Activated CD8-positive, alpha-beta memory T cell treated with anti-CD3 and anti-CD28 coated beads, Interleukin-2, amount 10 ng/mL, durations not matched to agents 7 days and 5 days (primary cell): ENCODE measurements at regions not wholly inside any gene's neighbourhood (a gene's known extent, or its start where the extent isn't known, plus 50 kb on each side); places are given as distances from the start of the nearest gene placed in this dataset.

ENCODE experiments used
- ATAC-seq: fragments of 150-1000 bp; cut with Tn5 transposase; one replicate; pipeline ENCODE4 v1.10.0; 2021; ENCODE audit warnings: moderate library complexity
- CTCF ChIA-PET: fragments of 350-600 bp; sonication (Branson Sonifier 250); formaldehyde crosslinking; loops from one replicate; lab custom pipeline; 2021; ENCODE audit warnings: antibody characterized with exemption; lab: Charles Lee
- DNase-seq: peaks from one replicate; pipeline ENCODE4 v3.0.0-alpha.2; 2020
- H3K27ac Mint-ChIP-seq: one replicate; pipeline ENCODE4 v1.8.0; 2021; ENCODE audit warnings: mild to moderate bottlenecking, mixed read lengths
- H3K27me3 Mint-ChIP-seq: one replicate; pipeline ENCODE4 v1.8.0; 2021; ENCODE audit warnings: mixed read lengths
- H3K36me3 Mint-ChIP-seq: one replicate; pipeline ENCODE4 v1.8.0; 2021; ENCODE audit warnings: mild to moderate bottlenecking, mixed read lengths
- H3K4me1 Mint-ChIP-seq: one replicate; pipeline ENCODE4 v1.8.0; 2021; ENCODE audit warnings: mixed read lengths
- H3K4me3 Mint-ChIP-seq: one replicate; pipeline ENCODE4 v1.8.0; 2021; ENCODE audit warnings: mild to moderate bottlenecking, moderate library complexity, mixed read lengths
- H3K9me3 Mint-ChIP-seq: one replicate; pipeline ENCODE4 v1.8.0; 2022; ENCODE audit warnings: low read depth, mixed read lengths

DNA sequence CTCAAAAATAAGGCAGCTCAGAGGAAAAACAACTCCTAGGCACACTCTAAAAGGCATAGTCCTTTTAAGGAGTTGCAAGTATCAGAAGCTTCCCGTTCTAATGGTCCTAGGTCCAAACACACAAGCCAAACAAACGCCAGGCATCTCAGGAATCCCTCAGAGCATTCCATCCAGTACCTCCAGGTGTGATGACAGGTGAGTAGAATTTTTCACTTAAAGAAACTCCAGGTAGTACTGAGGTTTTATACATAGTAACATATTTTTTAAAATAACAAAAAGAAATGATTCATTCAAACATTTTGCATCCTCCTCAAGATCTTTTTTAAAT lies 1092.3 kb downstream of the TUSC7 start:
- no peaks in the 10 kb centered on the region for H3K4me1 Mint-ChIP-seq
- ATAC-seq (no peak), DNase-seq (no peak)
- H3K4me3 Mint-ChIP-seq, result no peak overlapping the region
- CTCF ChIA-PET, result no interaction called here
- no peaks in the 10 kb centered on the region for H3K36me3 Mint-ChIP-seq
- no peaks in the 10 kb centered on the region for H3K27me3 Mint-ChIP-seq
- H3K9me3 Mint-ChIP-seq, result peaks cover 6% of the 10 kb centered on the region
- no peak overlapping the region for H3K27ac Mint-ChIP-seq

- no peaks in the 10 kb centered on the region for H3K27me3 Mint-ChIP-seq
- DNase-seq (no peak), ATAC-seq (no peak)
- CTCF ChIA-PET, result no interaction called here
- no peak overlapping the region for H3K4me3 Mint-ChIP-seq
- H3K4me1 Mint-ChIP-seq, result no peaks in the 10 kb centered on the region
- no peaks in the 10 kb centered on the region for H3K36me3 Mint-ChIP-seq
- no peak overlapping the region for H3K27ac Mint-ChIP-seq
- peaks cover 5% of the 10 kb centered on the region for H3K9me3 Mint-ChIP-seq
Observed at GRCh38 chr3:117809186-117810081, 1099.9 kb downstream of the TUSC7 start.

DNA sequence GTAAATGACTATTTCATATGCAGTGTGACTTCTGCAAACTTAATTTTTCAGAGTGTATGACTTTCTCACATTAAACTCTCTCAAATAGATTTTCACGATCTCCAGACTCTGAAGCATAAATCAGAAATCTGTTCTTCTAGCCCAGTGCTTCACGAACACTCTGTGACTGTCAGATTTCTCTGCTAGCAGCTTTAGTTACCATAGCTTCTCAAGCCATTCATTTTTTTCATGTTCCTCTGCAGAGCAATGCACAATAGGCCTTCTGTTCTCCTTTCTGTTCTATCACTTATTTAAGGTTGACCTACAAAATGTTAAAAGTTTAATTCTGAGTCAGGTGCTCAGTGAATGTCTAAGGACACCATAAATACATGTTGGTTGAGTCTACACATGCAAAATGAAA lies 1102.2 kb downstream of the TUSC7 start:
- Mint-ChIP-seq H3K36me3 (no peaks in the 10 kb centered on the region), H3K27me3 (no peaks in the 10 kb centered on the region), H3K9me3 (peaks cover 2% of the 10 kb centered on the region), H3K4me1 (no peaks in the 10 kb centered on the region), H3K27ac (no peak overlapping the region), H3K4me3 (no peak overlapping the region)
- DNase-seq (no peak), ATAC-seq (no peak)
- CTCF ChIA-PET, result no interaction called here

- H3K4me3 Mint-ChIP-seq, result no peak overlapping the region
- H3K36me3 Mint-ChIP-seq, result no peaks in the 10 kb centered on the region
- DNase-seq, result no peak
- peaks cover 2% of the 10 kb centered on the region for H3K9me3 Mint-ChIP-seq
- no peak for ATAC-seq
- no peak overlapping the region for H3K27ac Mint-ChIP-seq
- no peaks in the 10 kb centered on the region for H3K4me1 Mint-ChIP-seq
- CTCF ChIA-PET, result no interaction called here
- no peaks in the 10 kb centered on the region for H3K27me3 Mint-ChIP-seq
Observed at GRCh38 chr3:117814975-117815374, 1105.4 kb downstream of the TUSC7 start.

- no peak overlapping the region for H3K27ac Mint-ChIP-seq
Observed at GRCh38 chr3:117817103-117817502, 1107.5 kb downstream of the TUSC7 start.

DNA sequence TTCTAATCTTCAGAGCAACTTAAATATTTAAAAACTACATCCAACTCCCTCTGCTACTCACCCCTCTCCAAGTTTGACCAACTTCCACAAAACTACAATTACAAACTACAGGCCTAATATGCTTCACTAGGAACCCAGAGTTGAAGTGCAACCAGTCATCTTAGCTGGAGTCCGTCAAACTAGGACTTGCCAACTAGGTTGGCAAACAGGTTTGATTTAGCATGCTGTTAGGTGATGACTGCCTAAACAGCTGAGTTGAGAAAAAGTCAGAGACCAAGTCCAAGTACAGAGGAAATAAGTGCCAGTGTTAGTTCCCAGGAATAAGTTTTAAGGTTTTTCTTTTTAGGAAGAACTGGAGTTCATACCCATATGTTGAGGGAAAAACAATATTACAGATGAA lies 1109.0 kb downstream of the TUSC7 start:
- DNase-seq (no peak), ATAC-seq (no peak)
- Mint-ChIP-seq H3K36me3 (no peaks in the 10 kb centered on the region), H3K27ac (no peak overlapping the region), H3K9me3 (no peaks in the 10 kb centered on the region), H3K27me3 (no peaks in the 10 kb centered on the region), H3K4me1 (peaks cover 2% of the 10 kb centered on the region), H3K4me3 (no peak overlapping the region)
- CTCF ChIA-PET, result no interaction called here

More at GRCh38 chr3:117817103-117817502, 1107.5 kb downstream of the TUSC7 start:
- Mint-ChIP-seq H3K4me3 (no peak overlapping the region), H3K36me3 (no peaks in the 10 kb centered on the region), H3K9me3 (no peaks in the 10 kb centered on the region), H3K27me3 (no peaks in the 10 kb centered on the region), H3K4me1 (no peaks in the 10 kb centered on the region)
- ATAC-seq (no peak), DNase-seq (no peak)
- CTCF ChIA-PET, result no interaction called here

DNA sequence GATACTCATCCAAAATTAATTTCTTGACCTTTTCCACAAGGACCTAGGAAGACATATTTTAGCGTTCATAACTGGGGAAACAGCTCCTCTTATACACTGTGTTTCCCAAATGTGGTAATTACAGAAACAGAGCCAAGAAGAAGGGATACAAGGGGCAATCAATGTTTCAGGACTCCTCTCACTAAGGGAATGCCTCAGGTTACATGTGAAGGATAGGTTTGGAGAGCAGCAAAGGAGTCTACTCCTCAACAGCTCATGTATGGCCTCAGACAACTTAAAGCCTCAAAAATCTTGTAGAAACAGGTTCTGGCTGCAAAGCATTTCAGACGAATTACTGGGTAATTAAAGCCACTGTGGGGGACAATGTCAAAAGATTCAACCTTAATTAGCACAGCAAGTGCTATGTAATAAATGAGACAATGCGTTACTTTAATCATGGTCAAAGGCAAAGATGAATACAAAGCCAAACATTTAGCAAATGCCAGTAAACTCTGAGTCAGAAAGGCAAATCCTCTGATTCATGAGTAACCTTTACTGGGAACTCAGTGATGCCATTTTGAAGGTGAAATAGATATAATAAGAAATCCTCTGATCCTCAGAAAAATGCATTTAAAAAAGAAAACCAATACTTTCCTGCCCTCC lies 1111.2 kb downstream of the TUSC7 start:
- no peaks in the 10 kb centered on the region for H3K27me3 Mint-ChIP-seq
- no peak overlapping the region for H3K27ac Mint-ChIP-seq
- DNase-seq, result no peak
- H3K36me3 Mint-ChIP-seq, result no peaks in the 10 kb centered on the region
- ATAC-seq, result no peak
- H3K4me3 Mint-ChIP-seq, result no peak overlapping the region
- H3K9me3 Mint-ChIP-seq, result no peaks in the 10 kb centered on the region
- CTCF ChIA-PET, result no interaction called here
- H3K4me1 Mint-ChIP-seq, result peaks cover 2% of the 10 kb centered on the region

DNA sequence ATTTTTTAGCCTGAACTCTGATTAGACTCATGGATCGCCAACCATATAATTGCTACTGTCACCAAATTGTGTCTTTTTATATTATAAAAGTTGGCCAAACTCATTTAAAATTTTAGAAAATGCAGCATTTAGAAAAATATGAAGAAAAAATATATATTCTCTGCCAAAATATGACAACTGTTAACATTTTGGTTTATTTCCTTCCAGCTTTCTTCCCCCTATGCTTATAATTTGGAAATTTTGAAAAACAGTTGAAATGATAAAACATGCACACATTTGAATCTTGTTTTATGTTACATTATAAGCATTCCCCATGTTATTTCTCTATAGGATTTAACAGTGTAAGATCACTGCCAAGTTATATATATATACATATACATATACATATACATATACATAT lies 1112.8 kb downstream of the TUSC7 start:
- Mint-ChIP-seq H3K36me3 (no peaks in the 10 kb centered on the region), H3K27me3 (no peaks in the 10 kb centered on the region), H3K27ac (no peak overlapping the region), H3K4me3 (no peak overlapping the region), H3K9me3 (no peaks in the 10 kb centered on the region), H3K4me1 (peaks cover 2% of the 10 kb centered on the region)
- ATAC-seq (no peak), DNase-seq (no peak)
- CTCF ChIA-PET, result no interaction called here

GRCh38 chr3:117836296-117836695 lies 1126.7 kb downstream of the TUSC7 start:
- no peak for DNase-seq
- Mint-ChIP-seq H3K9me3 (peaks cover 3% of the 10 kb centered on the region), H3K27me3 (no peaks in the 10 kb centered on the region), H3K36me3 (no peaks in the 10 kb centered on the region), H3K4me1 (no peaks in the 10 kb centered on the region), H3K27ac (no peak overlapping the region), H3K4me3 (no peak overlapping the region)
- ATAC-seq, result no peak
- CTCF ChIA-PET, result no interaction called here

DNA sequence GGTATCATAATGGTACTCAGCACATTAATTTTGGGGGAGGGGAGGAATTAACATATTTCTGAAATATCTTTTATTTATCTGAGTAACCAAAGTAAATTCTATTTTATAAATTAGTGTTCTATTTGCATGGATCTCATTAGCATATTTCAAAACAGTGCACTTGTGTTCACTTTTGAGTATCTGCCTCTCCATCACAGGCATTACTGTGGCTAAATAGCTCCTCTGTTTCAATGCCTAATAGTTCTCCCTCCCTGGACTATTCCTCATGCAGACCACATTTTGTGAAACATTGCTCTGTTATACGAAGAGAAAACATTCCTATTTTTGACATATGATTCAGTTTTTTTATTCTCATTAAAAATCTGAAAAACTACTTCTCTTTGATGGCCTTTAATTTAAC lies 1127.8 kb downstream of the TUSC7 start:
- DNase-seq, result no peak
- H3K4me1 Mint-ChIP-seq, result no peaks in the 10 kb centered on the region
- no peak overlapping the region for H3K27ac Mint-ChIP-seq
- no peak overlapping the region for H3K4me3 Mint-ChIP-seq
- CTCF ChIA-PET, result no interaction called here
- no peaks in the 10 kb centered on the region for H3K36me3 Mint-ChIP-seq
- ATAC-seq, result no peak
- no peaks in the 10 kb centered on the region for H3K27me3 Mint-ChIP-seq
- H3K9me3 Mint-ChIP-seq, result peaks cover 3% of the 10 kb centered on the region

GRCh38 chr3:117842086-117842485 lies 1132.5 kb downstream of the TUSC7 start:
- CTCF ChIA-PET, result no interaction called here
- H3K9me3 Mint-ChIP-seq, result peaks cover 3% of the 10 kb centered on the region

GRCh38 chr3:117843356-117843755 lies 1133.8 kb downstream of the TUSC7 start:
- Mint-ChIP-seq H3K9me3 (peaks cover 3% of the 10 kb centered on the region), H3K4me3 (no peak overlapping the region), H3K27ac (no peak overlapping the region), H3K27me3 (no peaks in the 10 kb centered on the region), H3K36me3 (no peaks in the 10 kb centered on the region), H3K4me1 (no peaks in the 10 kb centered on the region)
- no peak for DNase-seq
- CTCF ChIA-PET, result no interaction called here
- ATAC-seq, result no peak

More at GRCh38 chr3:117842086-117842485, 1132.5 kb downstream of the TUSC7 start:
- Mint-ChIP-seq H3K36me3 (no peaks in the 10 kb centered on the region), H3K4me3 (no peak overlapping the region), H3K4me1 (no peaks in the 10 kb centered on the region), H3K27ac (no peak overlapping the region), H3K27me3 (no peaks in the 10 kb centered on the region)
- no peak for DNase-seq
- no peak for ATAC-seq

- ATAC-seq (no peak), DNase-seq (no peak)
- H3K36me3 Mint-ChIP-seq, result no peaks in the 10 kb centered on the region
- CTCF ChIA-PET, result no interaction called here
- no peak overlapping the region for H3K4me3 Mint-ChIP-seq
- H3K27me3 Mint-ChIP-seq, result no peaks in the 10 kb centered on the region
- no peak overlapping the region for H3K27ac Mint-ChIP-seq
- peaks cover 1% of the 10 kb centered on the region for H3K9me3 Mint-ChIP-seq
- H3K4me1 Mint-ChIP-seq, result no peaks in the 10 kb centered on the region
Observed at GRCh38 chr3:117844676-117845075, 1135.1 kb downstream of the TUSC7 start.

DNA sequence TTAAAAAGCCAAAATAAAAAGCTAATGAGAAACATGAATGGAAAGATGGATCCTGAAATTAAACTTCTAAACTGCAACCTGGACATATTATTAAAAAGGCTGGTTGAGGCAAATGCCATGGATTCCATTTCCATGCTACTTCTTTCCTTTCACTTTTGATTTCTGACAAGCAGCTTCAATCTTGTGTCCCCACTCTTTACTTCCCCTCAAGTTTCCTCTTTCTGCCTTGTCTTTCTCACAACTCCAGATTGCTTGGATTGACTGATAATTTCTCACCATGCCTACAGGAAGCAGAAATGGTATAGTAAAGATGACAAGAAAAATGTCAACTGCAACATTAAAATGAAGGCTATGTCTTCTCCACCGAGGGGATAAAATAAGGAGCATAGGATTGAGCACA lies 1136.7 kb downstream of the TUSC7 start:
- DNase-seq, result no peak
- Mint-ChIP-seq H3K4me1 (no peaks in the 10 kb centered on the region), H3K36me3 (no peaks in the 10 kb centered on the region), H3K27me3 (no peaks in the 10 kb centered on the region), H3K4me3 (no peak overlapping the region), H3K27ac (no peak overlapping the region), H3K9me3 (peaks cover 3% of the 10 kb centered on the region)
- CTCF ChIA-PET, result no interaction called here
- no peak for ATAC-seq
